ENCODE measurements at regions not wholly inside any gene's neighbourhood (a gene's known extent, or its start where the extent isn't known, plus 50 kb on each side); places are given as distances from the start of the nearest gene placed in this dataset.
A peak's percentile ranks its signal among the peaks of the same experiment; 100 is the strongest.

DNA sequence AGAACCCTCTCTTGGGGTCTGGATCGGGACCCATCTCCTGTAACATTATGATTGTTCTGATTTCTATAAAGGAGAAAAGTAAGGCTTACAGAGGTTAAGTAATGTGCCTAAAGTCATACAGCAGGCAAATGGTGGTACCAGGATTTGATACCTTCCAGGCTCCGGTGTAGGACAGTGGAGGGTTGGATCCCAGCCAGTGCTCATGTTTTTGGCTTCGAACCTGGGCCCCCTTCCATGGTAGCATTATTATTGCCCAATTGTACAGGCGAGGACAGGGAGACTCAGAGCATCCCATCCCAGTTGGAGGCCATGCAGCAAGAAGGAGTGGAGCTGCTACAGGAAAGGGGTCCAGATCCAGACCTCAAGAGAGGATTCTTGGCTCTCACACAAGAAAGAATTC lies 202.7 kb downstream of the TFAP2C start:
- ChIA-PET CTCF (no interaction called here), RAD21 (ENCODE audit: low non-redundant PET in 1 of 2, low total read pairs in 2 of 2, uncharacterized antibody in 2 of 2, unreplicated experiment in 2 of 2) (no interaction called here), POLR2A (no interaction called here)
- Histone ChIP-seq H3K79me2 (ENCODE audit: insufficient read depth, low read length) (no peaks in the 10 kb centered on the region), H3K9me3 (ENCODE audit: control insufficient read depth in 1 of 2, insufficient read depth in 1 of 2, low read depth in 1 of 2, low read length in 2 of 2) (no peaks in the 10 kb centered on the region), H4K20me1 (ENCODE audit: insufficient read depth) (no peaks in the 10 kb centered on the region), H3K36me3 (ENCODE audit: control insufficient read depth in 1 of 2, insufficient read depth in 2 of 2, low read length in 2 of 2) (no peaks in the 10 kb centered on the region), H3K9me2 (ENCODE audit: insufficient read depth) (no peaks in the 10 kb centered on the region), H3K4me2 (ENCODE audit: low read length) (0 out of 2 replicates have a peak overlapping the region, but pooled peaks have one; percentile 4), H3K27me3 (ENCODE audit: insufficient read depth, low read length) (peaks cover 40% of the 10 kb centered on the region), H3K4me1 (ENCODE audit: control insufficient read depth in 1 of 2, insufficient read depth in 2 of 2, low read length in 2 of 2) (peaks cover 0 to 2% of the 10 kb centered on the region in 2 experiments; a peak in 1 of 4 replicates), H3K27ac (ENCODE audit: low read depth, low read length) (no peak overlapping the region), H2AFZ (ENCODE audit: low read depth, low read length, poor library complexity, severe bottlenecking) (no peak overlapping the region), H3K4me3 (replicated peaks in 1 of 2; ENCODE audit: low read depth in 1 of 2, low read length in 2 of 2) (no peak overlapping the region), H3K9ac (ENCODE audit: low read length) (no peak overlapping the region)
- DNase-seq (ENCODE audit: low read depth, low spot score) (no peak), ATAC-seq (no peak)
- TF ChIP-seq CEBPB (IDR thresholded peaks at IDR 0.05; ENCODE audit: low read depth) (no peak), SIN3A (IDR thresholded peaks at IDR 0.05; ENCODE audit: low read depth) (no peak), EZH2 (IDR thresholded peaks at IDR 0.05) (no peak), SP1 (IDR thresholded peaks at IDR 0.05; ENCODE audit: low read depth) (no peak), POLR2A (IDR thresholded peaks at IDR 0.05; ENCODE audit: borderline replicate concordance, extremely low read depth, insufficient read depth, insufficient read length) (no peak)
- TF ChIP-seq, protein P1, sequence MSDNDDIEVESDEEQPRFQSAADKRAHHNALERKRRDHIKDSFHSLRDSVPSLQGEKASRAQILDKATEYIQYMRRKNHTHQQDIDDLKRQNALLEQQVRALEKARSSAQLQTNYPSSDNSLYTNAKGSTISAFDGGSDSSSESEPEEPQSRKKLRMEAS (IDR thresholded peaks at IDR 0.05) = no peak
- no TSS peak for BruUV-seq (replicated peaks)
- intact Hi-C loops (cut with micrococcal nuclease) = no loop called here

- H4K20me1 ChIP-seq (ENCODE audit: insufficient read depth) = no peaks in the 10 kb centered on the region
- H3K4me1 ChIP-seq (ENCODE audit: control insufficient read depth in 1 of 2, insufficient read depth in 2 of 2, low read length in 2 of 2) = peaks cover 0 to 2% of the 10 kb centered on the region in 2 experiments; a peak in 1 of 4 replicates
- ChIA-PET POLR2A (no interaction called here), RAD21 (ENCODE audit: low non-redundant PET in 1 of 2, low total read pairs in 2 of 2, uncharacterized antibody in 2 of 2, unreplicated experiment in 2 of 2) (no interaction called here), CTCF (interaction anchor here (0.9 kb wide), 1 partner anchor 10 kb away, joined by 3 read pairs; no protein-coding TSS in a partner anchor)
- no peak overlapping the region for H3K4me2 ChIP-seq (ENCODE audit: low read length)
- BruUV-seq (replicated peaks) = no TSS peak
- intact Hi-C loops (cut with micrococcal nuclease) = no loop called here
- no peaks in the 10 kb centered on the region for H3K9me3 ChIP-seq (ENCODE audit: control insufficient read depth in 1 of 2, insufficient read depth in 1 of 2, low read depth in 1 of 2, low read length in 2 of 2)
- no peak for ATAC-seq
- H3K27ac ChIP-seq (ENCODE audit: low read depth, low read length) = no peak overlapping the region
- no peak overlapping the region for H3K9ac ChIP-seq (ENCODE audit: low read length)
- no peak overlapping the region for H3K4me3 ChIP-seq (replicated peaks in 1 of 2; ENCODE audit: low read depth in 1 of 2, low read length in 2 of 2)
- no peak overlapping the region for H2AFZ ChIP-seq (ENCODE audit: low read depth, low read length, poor library complexity, severe bottlenecking)
- H3K36me3 ChIP-seq (ENCODE audit: control insufficient read depth in 1 of 2, insufficient read depth in 2 of 2, low read length in 2 of 2) = no peaks in the 10 kb centered on the region
- peaks cover 56% of the 10 kb centered on the region for H3K27me3 ChIP-seq (ENCODE audit: insufficient read depth, low read length)
- no peaks in the 10 kb centered on the region for H3K79me2 ChIP-seq (ENCODE audit: insufficient read depth, low read length)
- DNase-seq (ENCODE audit: low read depth, low spot score) = no peak
- H3K9me2 ChIP-seq (ENCODE audit: insufficient read depth) = no peaks in the 10 kb centered on the region
- TF ChIP-seq YY1 (IDR thresholded peaks at IDR 0.05; ENCODE audit: extremely low read depth, insufficient replicate concordance, low read depth, low read length) = no peak
- TF ChIP-seq ZBTB33 (IDR thresholded peaks at IDR 0.05; ENCODE audit: extremely low read depth, insufficient replicate concordance, low read length) = no peak
- no peak for TF ChIP-seq TCF7L2 (IDR thresholded peaks at IDR 0.05; ENCODE audit: borderline replicate concordance, extremely low read depth, insufficient read depth, insufficient read length)
- no peak for TF ChIP-seq POLR2AphosphoS5 (IDR thresholded peaks at IDR 0.05; ENCODE audit: low read depth, low read length)
- no peak for TF ChIP-seq POLR2A (IDR thresholded peaks at IDR 0.05; ENCODE audit: borderline replicate concordance, extremely low read depth, insufficient read depth, insufficient read length)
- TF ChIP-seq, protein P1 (IDR thresholded peaks at IDR 0.05) = no peak
- no peak for TF ChIP-seq CEBPB (IDR thresholded peaks at IDR 0.05; ENCODE audit: low read depth)
- no peak for TF ChIP-seq CBX3 (IDR thresholded peaks at IDR 0.05; ENCODE audit: low read depth)
- TF ChIP-seq ATF3 (IDR thresholded peaks at IDR 0.05) = no peak
- no peak for TF ChIP-seq FOSL1 (IDR thresholded peaks at IDR 0.05; ENCODE audit: low read depth)
- TF ChIP-seq SRF (IDR thresholded peaks at IDR 0.05; ENCODE audit: low read depth) = no peak
- TF ChIP-seq EGR1 (IDR thresholded peaks at IDR 0.05; ENCODE audit: low read depth) = no peak
- TF ChIP-seq SIN3A (IDR thresholded peaks at IDR 0.05; ENCODE audit: low read depth) = no peak
Measured at GRCh38 chr20:56833427-56833826, 204.3 kb downstream of the TFAP2C start.
